Progenitor cell of endocrine pancreas (in vitro differentiated cells): ENCODE measurements at regions not wholly inside any gene's neighbourhood (a gene's known extent, or its start where the extent isn't known, plus 50 kb on each side); places are given as distances from the start of the nearest gene placed in this dataset.

Experiments
- DNase-seq: peaks from one replicate; pipeline ENCODE4 v3.0.0; 2021; ENCODE audit warnings: low spot score; ENCODE audit not compliant: unreplicated experiment
- H3K27ac Mint-ChIP-seq: 2 replicates; pipeline ENCODE4 v1.8.0; 2021; ENCODE audit warnings: mild to moderate bottlenecking, moderate library complexity, mixed read lengths
- H3K27me3 Mint-ChIP-seq: 2 replicates; pipeline ENCODE4 v1.8.0; 2021; ENCODE audit warnings: mixed read lengths
- H3K36me3 Mint-ChIP-seq: 2 replicates; pipeline ENCODE4 v1.8.0; 2022; ENCODE audit warnings: mixed read lengths; ENCODE audit not compliant: insufficient read depth
- H3K4me1 Mint-ChIP-seq: 2 replicates; pipeline ENCODE4 v1.8.0; 2021; ENCODE audit warnings: low read depth, mixed read lengths
- H3K4me3 Mint-ChIP-seq: 2 replicates; pipeline ENCODE4 v1.8.0; 2021; ENCODE audit warnings: low read depth, mild to moderate bottlenecking, moderate library complexity, mixed read lengths
- H3K9me3 Mint-ChIP-seq: 2 replicates; pipeline ENCODE4 v1.8.0; 2021; ENCODE audit warnings: low read depth, mixed read lengths
- CTCF ChIP-seq: fragments of 200-600 bp; sonication (generic); IDR thresholded peaks from one replicate; pipeline ENCODE4 v1.5.0; 2021; ENCODE audit warnings: antibody characterized with exemption, mild to moderate bottlenecking; ENCODE audit not compliant: unreplicated experiment

- Mint-ChIP-seq H3K27ac (no peak overlapping the region), H3K36me3 (peaks cover 31% of the 10 kb centered on the region)
These were observed 100.6 kb downstream of the PTPRS start for GRCh38 chr19:5240011-5240410.

GRCh38 chr19:5238700-5239099 is 101.9 kb downstream of the PTPRS start:
- no peaks in the 10 kb centered on the region for H3K4me1 Mint-ChIP-seq
- no peak for TF ChIP-seq CTCF
- H3K27ac Mint-ChIP-seq: no peak overlapping the region
- peaks cover 26% of the 10 kb centered on the region for H3K36me3 Mint-ChIP-seq
- no peak overlapping the region for H3K4me3 Mint-ChIP-seq
- DNase-seq: no peak
- no peaks in the 10 kb centered on the region for H3K9me3 Mint-ChIP-seq
- no peaks in the 10 kb centered on the region for H3K27me3 Mint-ChIP-seq

More at GRCh38 chr19:5240011-5240410, 100.6 kb downstream of the PTPRS start:
- Mint-ChIP-seq H3K9me3 (no peaks in the 10 kb centered on the region), H3K4me1 (no peaks in the 10 kb centered on the region), H3K4me3 (no peak overlapping the region), H3K27me3 (no peaks in the 10 kb centered on the region)
- TF ChIP-seq CTCF: no peak
- no peak for DNase-seq

- Mint-ChIP-seq H3K9me3 (no peaks in the 10 kb centered on the region), H3K36me3 (peaks cover 26% of the 10 kb centered on the region), H3K4me3 (no peak overlapping the region), H3K27me3 (no peaks in the 10 kb centered on the region), H3K27ac (no peak overlapping the region), H3K4me1 (no peaks in the 10 kb centered on the region)
- no peak for DNase-seq
- TF ChIP-seq CTCF: no peak
These were observed 102.6 kb downstream of the PTPRS start for GRCh38 chr19:5237939-5238480.

GRCh38 chr19:5237190-5237780 is 103.3 kb downstream of the PTPRS start:
- no peaks in the 10 kb centered on the region for H3K27me3 Mint-ChIP-seq
- H3K9me3 Mint-ChIP-seq: no peaks in the 10 kb centered on the region
- DNase-seq: no peak
- H3K27ac Mint-ChIP-seq: no peak overlapping the region
- no peak for TF ChIP-seq CTCF
- peaks cover 23% of the 10 kb centered on the region for H3K36me3 Mint-ChIP-seq
- H3K4me3 Mint-ChIP-seq: no peak overlapping the region
- H3K4me1 Mint-ChIP-seq: no peaks in the 10 kb centered on the region

- Mint-ChIP-seq H3K4me3 (no peak overlapping the region), H3K4me1 (no peaks in the 10 kb centered on the region), H3K27ac (no peak overlapping the region), H3K27me3 (no peaks in the 10 kb centered on the region), H3K9me3 (no peaks in the 10 kb centered on the region), H3K36me3 (peaks cover 30% of the 10 kb centered on the region)
- DNase-seq: no peak
- no peak for TF ChIP-seq CTCF
These were observed 105.0 kb downstream of the PTPRS start for GRCh38 chr19:5235458-5236219.
